GM23338 (cell line): ENCODE measurements at regions not wholly inside any gene's neighbourhood (a gene's known extent, or its start where the extent isn't known, plus 50 kb on each side); places are given as distances from the start of the nearest gene placed in this dataset.

ENCODE experiments used
- ATAC-seq: fragments of 200-7000 bp; cut with Tn5 transposase; 3 replicates; pipeline ENCODE4 v1.9.1; 2020
- DNase-seq: peaks from one replicate; pipeline ENCODE4 v3.0.0-alpha.2; 2015; ENCODE audit warnings: low spot score
- H2AFZ ChIP-seq: fragments of 200-600 bp; sonication (generic); 2 replicates; pipeline ENCODE4 v1.8.0; 2016; ENCODE audit warnings: antibody characterized with exemption, mild to moderate bottlenecking, moderate library complexity
- H3F3A ChIP-seq: fragments of 200-600 bp; sonication (generic); replicated peaks from 2 replicates; pipeline ENCODE4 v1.8.0; 2017; ENCODE audit warnings: antibody characterized with exemption, mixed run types, low read depth
- H3K27ac ChIP-seq: fragments of 200-600 bp; sonication (generic); 2 replicates; pipeline ENCODE4 v1.6.1; 2016; ENCODE audit warnings: low read depth
- H3K27me3 ChIP-seq: fragments of 200-600 bp; sonication (generic); 2 replicates; pipeline ENCODE4 v1.8.0; 2016; ENCODE audit warnings: mild to moderate bottlenecking, mixed run types, moderate library complexity; ENCODE audit not compliant: insufficient read depth
- H3K36me3 ChIP-seq: fragments of 200-600 bp; sonication (generic); 2 replicates; pipeline ENCODE4 v1.8.0; 2016; ENCODE audit warnings: mild to moderate bottlenecking; ENCODE audit not compliant: insufficient read depth
- H3K4me1 ChIP-seq: fragments of 200-600 bp; sonication (generic); 2 replicates; pipeline ENCODE4 v1.8.0; 2016; ENCODE audit warnings: mild to moderate bottlenecking, moderate library complexity; ENCODE audit not compliant: insufficient read depth
- H3K4me2 ChIP-seq: fragments of 200-600 bp; sonication (generic); 2 replicates; pipeline ENCODE4 v1.7.1; 2017; ENCODE audit warnings: mixed run types
- H3K4me3 ChIP-seq: fragments of 200-600 bp; sonication (generic); 2 replicates; pipeline ENCODE4 v1.6.1; 2016; ENCODE audit warnings: mixed run types
- H3K79me2 ChIP-seq: fragments of 200-600 bp; sonication (generic); replicated peaks from 2 replicates; pipeline ENCODE4 v1.8.0; 2017; ENCODE audit warnings: mild to moderate bottlenecking; ENCODE audit not compliant: insufficient read depth
- H3K9me2 ChIP-seq: fragments of 200-600 bp; sonication (generic); 2 replicates; pipeline ENCODE4 v1.8.0; 2017; ENCODE audit not compliant: insufficient read depth
- H4K20me1 ChIP-seq: fragments of 200-600 bp; sonication (generic); replicated peaks from 2 replicates; pipeline ENCODE4 v1.8.0; 2017; ENCODE audit warnings: mild to moderate bottlenecking; ENCODE audit not compliant: insufficient read depth
- H3K27ac Mint-ChIP-seq: 2 replicates; pipeline ENCODE4 v1.8.0; 2020; ENCODE audit warnings: inconsistent platforms, mild to moderate bottlenecking, moderate library complexity, mixed read lengths
- H3K27me3 Mint-ChIP-seq: 3 replicates; pipeline ENCODE4 v1.8.0; 2022; ENCODE audit warnings: low read depth, mild to moderate bottlenecking, moderate library complexity, mixed read lengths, inconsistent platforms; ENCODE audit not compliant: insufficient read depth, poor library complexity
- H3K36me3 Mint-ChIP-seq: 3 replicates; pipeline ENCODE4 v1.8.0; 2021; ENCODE audit warnings: low read depth, mild to moderate bottlenecking, inconsistent platforms, moderate library complexity, mixed read lengths
- H3K4me1 Mint-ChIP-seq: 3 replicates; pipeline ENCODE4 v1.8.0; 2020; ENCODE audit warnings: mild to moderate bottlenecking, inconsistent platforms, mixed read lengths
- H3K4me3 Mint-ChIP-seq: 3 replicates; pipeline ENCODE4 v1.8.0; 2021; ENCODE audit warnings: moderate library complexity, mild to moderate bottlenecking, inconsistent platforms, mixed read lengths
- H3K9me3 Mint-ChIP-seq: 3 replicates; pipeline ENCODE4 v1.8.0; 2020; ENCODE audit warnings: moderate library complexity, mild to moderate bottlenecking, inconsistent platforms, mixed read lengths
- CREB1 ChIP-seq: fragments of 250-450 bp; sonication (Bioruptor Pico); IDR thresholded peaks from 2 replicates; pipeline ENCODE4 v1.5.0; 2020; ENCODE audit warnings: low read depth, mild to moderate bottlenecking, moderate library complexity
- EZH2 ChIP-seq: fragments of 200-600 bp; sonication (generic); IDR thresholded peaks from one replicate; pipeline ENCODE4 v1.8.0; 2017; ENCODE audit warnings: antibody characterized with exemption, mild to moderate bottlenecking, low read depth; ENCODE audit not compliant: unreplicated experiment
- EZH2phosphoT487 ChIP-seq: fragments of 200-600 bp; sonication (generic); IDR thresholded peaks from one replicate; pipeline ENCODE4 v1.8.1; 2018; ENCODE audit warnings: antibody characterized with exemption; ENCODE audit not compliant: unreplicated experiment
- ZNF114 ChIP-seq: fragments of 250-450 bp; sonication (Bioruptor Pico); IDR thresholded peaks from 2 replicates; pipeline ENCODE4 v1.5.0; 2020; ENCODE audit warnings: mild to moderate bottlenecking, moderate library complexity
- TF ChIP-seq, protein P1 (sequence below): fragments of 250-450 bp; sonication (Bioruptor Pico); IDR thresholded peaks from 2 replicates; pipeline ENCODE4 v1.5.0; 2020; ENCODE audit warnings: mild to moderate bottlenecking, moderate library complexity
- TF ChIP-seq, protein P2 (sequence below), 2 experiments: fragments of 200-600 bp in 1 of 2; sonication (generic) in 1 of 2; conservative IDR thresholded peaks; 2 replicates each; pipeline versions ENCODE4 v1.5.1 to v1.6.1; 2016 to 2017; ENCODE audit warnings: antibody characterized with exemption in 2 of 2, low read depth in 2 of 2, mild to moderate bottlenecking in 2 of 2, moderate library complexity in 1 of 2

DNA sequence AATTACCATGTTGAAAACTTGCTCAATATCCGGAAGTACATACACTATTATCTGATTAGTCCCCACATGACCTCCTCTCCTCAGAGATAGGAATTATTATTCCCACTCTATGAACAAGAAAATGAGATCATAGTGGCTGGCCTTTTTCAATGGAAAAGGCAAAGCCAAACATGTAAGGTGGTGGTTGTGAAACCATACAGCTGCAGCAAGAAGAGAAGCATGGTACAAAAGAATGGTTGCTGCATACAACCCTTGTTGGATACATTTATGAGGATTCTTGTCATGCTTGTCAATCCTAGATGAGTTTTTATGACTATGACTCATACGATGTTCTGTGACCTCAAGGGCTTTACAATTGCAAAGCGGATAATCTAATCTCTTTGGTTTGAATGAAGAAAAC, 514.7 kb downstream of the PLPP3 start (continued):
- TF ChIP-seq, protein P1, sequence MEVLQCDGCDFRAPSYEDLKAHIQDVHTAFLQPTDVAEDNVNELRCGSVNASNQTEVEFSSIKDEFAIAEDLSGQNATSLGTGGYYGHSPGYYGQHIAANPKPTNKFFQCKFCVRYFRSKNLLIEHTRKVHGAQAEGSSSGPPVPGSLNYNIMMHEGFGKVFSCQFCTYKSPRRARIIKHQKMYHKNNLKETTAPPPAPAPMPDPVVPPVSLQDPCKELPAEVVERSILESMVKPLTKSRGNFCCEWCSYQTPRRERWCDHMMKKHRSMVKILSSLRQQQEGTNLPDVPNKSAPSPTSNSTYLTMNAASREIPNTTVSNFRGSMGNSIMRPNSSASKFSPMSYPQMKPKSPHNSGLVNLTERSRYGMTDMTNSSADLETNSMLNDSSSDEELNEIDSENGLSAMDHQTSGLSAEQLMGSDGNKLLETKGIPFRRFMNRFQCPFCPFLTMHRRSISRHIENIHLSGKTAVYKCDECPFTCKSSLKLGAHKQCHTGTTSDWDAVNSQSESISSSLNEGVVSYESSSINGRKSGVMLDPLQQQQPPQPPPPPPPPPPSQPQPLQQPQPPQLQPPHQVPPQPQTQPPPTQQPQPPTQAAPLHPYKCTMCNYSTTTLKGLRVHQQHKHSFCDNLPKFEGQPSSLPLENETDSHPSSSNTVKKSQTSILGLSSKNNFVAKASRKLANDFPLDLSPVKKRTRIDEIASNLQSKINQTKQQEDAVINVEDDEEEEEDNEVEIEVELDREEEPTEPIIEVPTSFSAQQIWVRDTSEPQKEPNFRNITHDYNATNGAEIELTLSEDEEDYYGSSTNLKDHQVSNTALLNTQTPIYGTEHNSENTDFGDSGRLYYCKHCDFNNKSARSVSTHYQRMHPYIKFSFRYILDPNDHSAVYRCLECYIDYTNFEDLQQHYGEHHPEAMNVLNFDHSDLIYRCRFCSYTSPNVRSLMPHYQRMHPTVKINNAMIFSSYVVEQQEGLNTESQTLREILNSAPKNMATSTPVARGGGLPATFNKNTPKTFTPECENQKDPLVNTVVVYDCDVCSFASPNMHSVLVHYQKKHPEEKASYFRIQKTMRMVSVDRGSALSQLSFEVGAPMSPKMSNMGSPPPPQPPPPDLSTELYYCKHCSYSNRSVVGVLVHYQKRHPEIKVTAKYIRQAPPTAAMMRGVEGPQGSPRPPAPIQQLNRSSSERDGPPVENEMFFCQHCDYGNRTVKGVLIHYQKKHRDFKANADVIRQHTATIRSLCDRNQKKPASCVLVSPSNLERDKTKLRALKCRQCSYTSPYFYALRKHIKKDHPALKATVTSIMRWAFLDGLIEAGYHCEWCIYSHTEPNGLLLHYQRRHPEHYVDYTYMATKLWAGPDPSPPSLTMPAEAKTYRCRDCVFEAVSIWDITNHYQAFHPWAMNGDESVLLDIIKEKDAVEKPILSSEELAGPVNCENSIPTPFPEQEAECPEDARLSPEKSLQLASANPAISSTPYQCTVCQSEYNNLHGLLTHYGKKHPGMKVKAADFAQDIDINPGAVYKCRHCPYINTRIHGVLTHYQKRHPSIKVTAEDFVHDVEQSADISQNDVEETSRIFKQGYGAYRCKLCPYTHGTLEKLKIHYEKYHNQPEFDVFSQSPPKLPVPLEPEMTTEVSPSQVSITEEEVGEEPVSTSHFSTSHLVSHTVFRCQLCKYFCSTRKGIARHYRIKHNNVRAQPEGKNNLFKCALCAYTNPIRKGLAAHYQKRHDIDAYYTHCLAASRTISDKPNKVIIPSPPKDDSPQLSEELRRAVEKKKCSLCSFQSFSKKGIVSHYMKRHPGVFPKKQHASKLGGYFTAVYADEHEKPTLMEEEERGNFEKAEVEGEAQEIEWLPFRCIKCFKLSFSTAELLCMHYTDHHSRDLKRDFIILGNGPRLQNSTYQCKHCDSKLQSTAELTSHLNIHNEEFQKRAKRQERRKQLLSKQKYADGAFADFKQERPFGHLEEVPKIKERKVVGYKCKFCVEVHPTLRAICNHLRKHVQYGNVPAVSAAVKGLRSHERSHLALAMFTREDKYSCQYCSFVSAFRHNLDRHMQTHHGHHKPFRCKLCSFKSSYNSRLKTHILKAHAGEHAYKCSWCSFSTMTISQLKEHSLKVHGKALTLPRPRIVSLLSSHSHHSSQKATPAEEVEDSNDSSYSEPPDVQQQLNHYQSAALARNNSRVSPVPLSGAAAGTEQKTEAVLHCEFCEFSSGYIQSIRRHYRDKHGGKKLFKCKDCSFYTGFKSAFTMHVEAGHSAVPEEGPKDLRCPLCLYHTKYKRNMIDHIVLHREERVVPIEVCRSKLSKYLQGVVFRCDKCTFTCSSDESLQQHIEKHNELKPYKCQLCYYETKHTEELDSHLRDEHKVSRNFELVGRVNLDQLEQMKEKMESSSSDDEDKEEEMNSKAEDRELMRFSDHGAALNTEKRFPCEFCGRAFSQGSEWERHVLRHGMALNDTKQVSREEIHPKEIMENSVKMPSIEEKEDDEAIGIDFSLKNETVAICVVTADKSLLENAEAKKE: no peak

DNA sequence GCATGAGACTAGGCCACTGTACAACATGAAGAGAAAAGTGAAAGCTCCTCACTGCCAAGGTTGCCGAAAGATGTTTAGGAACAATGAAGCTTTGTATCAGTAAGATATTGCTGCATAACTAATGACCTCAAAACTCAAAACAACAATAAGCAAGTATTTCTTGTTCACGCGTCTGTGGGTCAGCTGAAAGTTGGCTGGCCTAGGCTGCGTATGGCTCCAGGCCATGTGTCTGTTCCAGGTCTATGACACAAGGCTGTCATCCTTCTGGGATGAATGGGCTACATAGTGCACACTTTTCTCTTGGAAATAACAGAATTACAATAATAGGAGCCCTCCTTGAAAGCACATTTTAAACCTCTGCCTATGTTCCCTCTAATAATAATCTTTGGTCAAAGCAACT, 515.9 kb downstream of the PLPP3 start:
- no peaks in the 10 kb centered on the region for H3K27me3 ChIP-seq
- no peak overlapping the region for H3K27ac ChIP-seq
- H3K4me3 ChIP-seq: no peak overlapping the region
- H4K20me1 ChIP-seq: no peaks in the 10 kb centered on the region
- H3K4me2 ChIP-seq: no peak overlapping the region
- Mint-ChIP-seq H3K4me3 (no peak overlapping the region), H3K4me1 (peaks cover 5% of the 10 kb centered on the region), H3K9me3 (no peaks in the 10 kb centered on the region), H3K27me3 (no peaks in the 10 kb centered on the region), H3K27ac (no peak overlapping the region), H3K36me3 (no peaks in the 10 kb centered on the region)
- no peaks in the 10 kb centered on the region for H3K9me2 ChIP-seq
- H3K79me2 ChIP-seq: no peaks in the 10 kb centered on the region
- no peak for DNase-seq
- no peaks in the 10 kb centered on the region for H3K36me3 ChIP-seq
- TF ChIP-seq EZH2phosphoT487 (no peak), ZNF114 (CRISPR knock-in tag) (no peak), CREB1 (no peak), EZH2 (no peak)
- TF ChIP-seq, protein P2, sequence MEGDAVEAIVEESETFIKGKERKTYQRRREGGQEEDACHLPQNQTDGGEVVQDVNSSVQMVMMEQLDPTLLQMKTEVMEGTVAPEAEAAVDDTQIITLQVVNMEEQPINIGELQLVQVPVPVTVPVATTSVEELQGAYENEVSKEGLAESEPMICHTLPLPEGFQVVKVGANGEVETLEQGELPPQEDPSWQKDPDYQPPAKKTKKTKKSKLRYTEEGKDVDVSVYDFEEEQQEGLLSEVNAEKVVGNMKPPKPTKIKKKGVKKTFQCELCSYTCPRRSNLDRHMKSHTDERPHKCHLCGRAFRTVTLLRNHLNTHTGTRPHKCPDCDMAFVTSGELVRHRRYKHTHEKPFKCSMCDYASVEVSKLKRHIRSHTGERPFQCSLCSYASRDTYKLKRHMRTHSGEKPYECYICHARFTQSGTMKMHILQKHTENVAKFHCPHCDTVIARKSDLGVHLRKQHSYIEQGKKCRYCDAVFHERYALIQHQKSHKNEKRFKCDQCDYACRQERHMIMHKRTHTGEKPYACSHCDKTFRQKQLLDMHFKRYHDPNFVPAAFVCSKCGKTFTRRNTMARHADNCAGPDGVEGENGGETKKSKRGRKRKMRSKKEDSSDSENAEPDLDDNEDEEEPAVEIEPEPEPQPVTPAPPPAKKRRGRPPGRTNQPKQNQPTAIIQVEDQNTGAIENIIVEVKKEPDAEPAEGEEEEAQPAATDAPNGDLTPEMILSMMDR (conservative IDR thresholded peaks at IDR 0.05; ENCODE audit: low read depth in 2 of 2): no peak
- H3K4me1 ChIP-seq: no peaks in the 10 kb centered on the region
- no peak for ATAC-seq
- no peaks in the 10 kb centered on the region for H3F3A ChIP-seq
- H2AFZ ChIP-seq: no peak overlapping the region
